GM12865 (cell line): ENCODE measurements at regions not wholly inside any gene's neighbourhood (a gene's known extent, or its start where the extent isn't known, plus 50 kb on each side); places are given as distances from the start of the nearest gene placed in this dataset.
"Not testable (repeated sequence)": the region's sequence is repeated elsewhere in the genome, so short reads cannot be mapped to it uniquely, and the experiment has no call there.

Experiments
- DNase-seq: peaks from one replicate; pipeline ENCODE4 v3.0.0; 2010; ENCODE audit warnings: low read depth
- H3K4me3 ChIP-seq: 2 replicates; pipeline ENCODE4 v1.5.1; 2011; ENCODE audit warnings: mild to moderate bottlenecking, low read depth, low read length, control low read depth
- CTCF ChIP-seq: IDR thresholded peaks from 2 replicates; pipeline ENCODE4 v1.5.1; 2011; ENCODE audit warnings: low read length, control low read depth, low read depth, inconsistent platforms; ENCODE audit not compliant: insufficient read depth; ENCODE audit errors: missing control alignments

GRCh38 chr11:126149759-126150625, 61.5 kb downstream of the RPUSD4 start:
- DNase-seq = no peak
- no peak for TF ChIP-seq CTCF
- no peak overlapping the region for H3K4me3 ChIP-seq

GRCh38 chr11:126148317-126148716, 63.1 kb downstream of the RPUSD4 start:
- H3K4me3 ChIP-seq = no peak overlapping the region
- no peak for TF ChIP-seq CTCF
- DNase-seq = no peak

- no peak overlapping the region for H3K4me3 ChIP-seq
- DNase-seq = no peak
- TF ChIP-seq CTCF = no peak
These were observed 64.0 kb downstream of the RPUSD4 start for GRCh38 chr11:126147208-126148111.

- H3K4me3 ChIP-seq = no peak overlapping the region
- no peak for TF ChIP-seq CTCF
- no peak for DNase-seq
These were observed 64.8 kb downstream of the RPUSD4 start for GRCh38 chr11:126146454-126147192.

GRCh38 chr11:126145954-126146353, 65.5 kb downstream of the RPUSD4 start:
- DNase-seq = no peak
- no peak overlapping the region for H3K4me3 ChIP-seq
- no peak for TF ChIP-seq CTCF

GRCh38 chr11:126143491-126143890, 68.0 kb downstream of the RPUSD4 start:
- H3K4me3 ChIP-seq, DNase-seq: not testable (repeated sequence)

- no peak for DNase-seq
- no peak for TF ChIP-seq CTCF
- no peak overlapping the region for H3K4me3 ChIP-seq
These were observed 70.5 kb downstream of the RPUSD4 start for GRCh38 chr11:126140926-126141280.
